GM18867 (cell line): ENCODE measurements at regions not wholly inside any gene's neighbourhood (a gene's known extent, or its start where the extent isn't known, plus 50 kb on each side); places are given as distances from the start of the nearest gene placed in this dataset.

ENCODE experiments used
- ATAC-seq: cut with Tn5 transposase; IDR thresholded peaks from one replicate; pipeline ENCODE4 v1.9.1; 2021; ENCODE audit warnings: mild to moderate bottlenecking, moderate library complexity; ENCODE audit not compliant: unreplicated experiment

GRCh38 chr13:111533900-111534683, 213.7 kb downstream of the TEX29 start:
- no peak for ATAC-seq

- ATAC-seq, result no peak
These were observed 214.5 kb downstream of the TEX29 start for GRCh38 chr13:111534751-111535522.

- ATAC-seq, result no peak
These were observed 215.0 kb downstream of the TEX29 start for GRCh38 chr13:111535523-111535811.

- ATAC-seq, result no peak
These were observed 215.7 kb downstream of the TEX29 start for GRCh38 chr13:111536075-111536642.

- ATAC-seq, result no peak
These were observed 216.8 kb downstream of the TEX29 start for GRCh38 chr13:111537115-111537728.

- no peak for ATAC-seq
These were observed 217.5 kb downstream of the TEX29 start for GRCh38 chr13:111537843-111538499.

- no peak for ATAC-seq
These were observed 218.8 kb downstream of the TEX29 start for GRCh38 chr13:111539252-111539651.

- ATAC-seq, result no peak
These were observed 219.5 kb downstream of the TEX29 start for GRCh38 chr13:111539791-111540446.

- no peak for ATAC-seq
These were observed 220.0 kb downstream of the TEX29 start for GRCh38 chr13:111540486-111540885.

GRCh38 chr13:111541345-111541744, 220.9 kb downstream of the TEX29 start:
- no peak for ATAC-seq

GRCh38 chr13:111541752-111542529, 221.5 kb downstream of the TEX29 start:
- ATAC-seq, result no peak

GRCh38 chr13:111542530-111543341, 222.3 kb downstream of the TEX29 start:
- no peak for ATAC-seq

- no peak for ATAC-seq
These were observed 226.7 kb downstream of the TEX29 start for GRCh38 chr13:111546921-111547675.

GRCh38 chr13:111547726-111548273, 227.4 kb downstream of the TEX29 start:
- ATAC-seq, result no peak

- no peak for ATAC-seq
These were observed 227.9 kb downstream of the TEX29 start for GRCh38 chr13:111548301-111548700.

GRCh38 chr13:111548805-111549204, 228.4 kb downstream of the TEX29 start:
- ATAC-seq, result no peak

- ATAC-seq, result no peak
These were observed 229.0 kb downstream of the TEX29 start for GRCh38 chr13:111549464-111549863.

GRCh38 chr13:111550062-111550461, 229.6 kb downstream of the TEX29 start:
- ATAC-seq, result no peak
